ENCODE measurements at regions not wholly inside any gene's neighbourhood (a gene's known extent, or its start where the extent isn't known, plus 50 kb on each side); places are given as distances from the start of the nearest gene placed in this dataset.
A peak's percentile ranks its signal among the peaks of the same experiment; 100 is the strongest.

DNA sequence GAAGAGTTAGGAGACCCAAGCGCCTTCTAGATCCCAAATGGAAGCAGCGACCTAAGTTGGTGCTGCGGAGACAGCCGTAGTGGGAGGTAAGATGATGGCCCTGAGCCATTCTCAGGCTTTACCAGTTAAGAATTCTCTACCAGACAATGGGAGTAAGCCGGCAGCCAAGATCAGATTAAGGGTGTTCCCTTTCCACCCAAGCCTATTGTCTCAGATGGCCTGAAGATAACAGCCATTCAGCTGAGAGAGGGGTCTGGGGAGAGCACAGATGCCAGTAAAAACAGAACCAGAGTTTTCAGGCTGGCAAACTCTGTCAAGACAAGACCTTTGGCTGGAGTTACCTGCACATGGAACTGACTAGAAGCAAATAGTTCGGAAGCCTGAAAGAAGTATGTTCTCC is 191.7 kb upstream of the HAAO start:
- Histone ChIP-seq H3K36me3 (no peaks in the 10 kb centered on the region), H3K27ac (peak overlapping the region in 3 of 10 donors; percentile 18 to 62 (median 35)), H3K4me3 (no peak overlapping the region), H3K4me1 (peaks cover 0 to 21% (median 0%) of the 10 kb centered on the region in 9 donors), H3K9me3 (no peaks in the 10 kb centered on the region), H3K27me3 (no peaks in the 10 kb centered on the region)
- 67 to 80% methylated on average over 6 of the region's 6 CpGs for WGBS, 2 donors
- intact Hi-C loops (cut with DNase I) = loop anchor here in 4 of 10 donors (5.0 kb wide), 3 partner anchors 33 to 88 kb away; no protein-coding TSS in a partner anchor
- ATAC-seq = peak in 6 of 8 donors; percentile 44 to 77 (median 63)
- no peak for DNase-seq
- no peak for TF ChIP-seq CTCF (IDR thresholded peaks at IDR 0.05)

DNA sequence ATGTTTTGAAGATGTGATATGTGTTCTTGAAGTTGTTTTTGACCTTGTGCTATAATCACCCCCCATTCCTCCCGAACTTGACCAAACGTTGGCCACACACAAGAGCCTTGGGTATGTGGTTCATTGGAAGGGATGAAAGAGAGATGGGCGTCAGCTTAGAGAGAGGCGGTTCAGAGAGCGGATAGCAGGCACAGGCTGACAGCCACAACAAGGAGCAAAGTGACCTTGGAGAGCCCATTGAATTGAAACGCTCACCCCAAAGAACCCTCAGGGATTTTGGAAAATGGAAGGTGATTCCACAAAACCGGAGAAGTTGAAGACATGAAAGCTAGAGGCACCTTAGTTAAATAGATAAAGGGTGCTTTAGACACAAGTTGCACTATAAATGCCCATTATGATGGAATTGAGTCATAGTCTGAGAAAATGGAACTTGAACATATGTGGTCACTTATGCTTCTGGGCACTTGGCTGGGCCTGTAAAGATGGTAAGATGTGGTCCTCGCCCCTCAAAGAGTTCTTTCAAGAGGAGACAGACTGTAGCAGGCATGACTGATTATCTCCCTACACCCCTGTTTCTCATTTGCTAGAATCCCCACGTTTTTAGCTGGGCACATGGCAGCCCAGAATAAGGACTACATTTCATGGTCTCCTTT is 188.5 kb upstream of the HAAO start:
- Histone ChIP-seq H3K27me3 (no peaks in the 10 kb centered on the region), H3K4me1 (peaks cover 0 to 25% (median 4%) of the 10 kb centered on the region in 9 donors), H3K36me3 (no peaks in the 10 kb centered on the region), H3K27ac (no peak overlapping the region), H3K9me3 (no peaks in the 10 kb centered on the region), H3K4me3 (no peak overlapping the region)
- DNase-seq = no peak
- TF ChIP-seq CTCF (IDR thresholded peaks at IDR 0.05) = no peak
- WGBS, 2 donors = 89 to 94% methylated on average over 9 of the region's 9 CpGs
- no peak for ATAC-seq
- intact Hi-C loops (cut with DNase I) = loop anchor here in 4 of 10 donors (5.0 kb wide), 3 partner anchors 36 to 91 kb away; no protein-coding TSS in a partner anchor

- Histone ChIP-seq H3K4me3 (no peak overlapping the region), H3K4me1 (peaks cover 7 to 28% (median 11%) of the 10 kb centered on the region in 9 donors), H3K36me3 (no peaks in the 10 kb centered on the region), H3K27me3 (no peaks in the 10 kb centered on the region), H3K9me3 (no peaks in the 10 kb centered on the region), H3K27ac (no peak overlapping the region)
- no peak for TF ChIP-seq CTCF (IDR thresholded peaks at IDR 0.05)
- WGBS, 2 donors = 93 to 95% methylated on average over 16 of the region's 16 CpGs
- intact Hi-C loops (cut with DNase I) = loop anchor here (2.0 to 10.0 kb wide), 13 partner anchors 37 to 507 kb away; no protein-coding TSS in a partner anchor
- DNase-seq (no peak), ATAC-seq (no peak)
Measured at GRCh38 chr2:42979870-42980763, 187.7 kb upstream of the HAAO start.

GRCh38 chr2:42979416-42979869 is 187.1 kb upstream of the HAAO start:
- H3K36me3 ChIP-seq = no peaks in the 10 kb centered on the region
- intact Hi-C loops (cut with DNase I) = loop anchor here (2.0 to 10.0 kb wide), 11 partner anchors 43 to 508 kb away; no protein-coding TSS in a partner anchor
- H3K9me3 ChIP-seq = no peaks in the 10 kb centered on the region
- DNase-seq (no peak), ATAC-seq (no peak)
- H3K27ac ChIP-seq = no peak overlapping the region
- H3K4me3 ChIP-seq = no peak overlapping the region
- WGBS, 2 donors = 74 to 81% methylated on average over 5 of the region's 5 CpGs
- no peaks in the 10 kb centered on the region for H3K27me3 ChIP-seq
- peaks cover 13 to 28% (median 18%) of the 10 kb centered on the region in 9 donors for H3K4me1 ChIP-seq
- TF ChIP-seq CTCF (IDR thresholded peaks at IDR 0.05) = no peak

All from heart right ventricle (tissue), 16 donors.